ENCODE measurements at regions not wholly inside any gene's neighbourhood (a gene's known extent, or its start where the extent isn't known, plus 50 kb on each side); places are given as distances from the start of the nearest gene placed in this dataset.

- no peak for TF ChIP-seq POLR2AphosphoS5 (IDR thresholded peaks at IDR 0.05)
- TF ChIP-seq CTCF (IDR thresholded peaks at IDR 0.05): no peak
Observed at GRCh38 chr11:121961321-121961801, 154.7 kb downstream of the BLID start.
